H9 (cell line): ENCODE measurements at regions not wholly inside any gene's neighbourhood (a gene's known extent, or its start where the extent isn't known, plus 50 kb on each side); places are given as distances from the start of the nearest gene placed in this dataset.

Experiments used
- DNase-seq: peaks from one replicate; pipeline ENCODE4 v3.0.0-alpha.2; 2017
- H2AFZ ChIP-seq: one replicate; pipeline ENCODE4 v1.6.1; 2013; ENCODE audit warnings: mild to moderate bottlenecking, low read length, control low read depth, moderate library complexity
- H2AK5ac ChIP-seq: 2 replicates; pipeline ENCODE4 v1.6.1; 2013; ENCODE audit warnings: low read length, control low read depth, mixed read lengths; ENCODE audit not compliant: insufficient read length
- H2BK120ac ChIP-seq: one replicate; pipeline ENCODE4 v1.6.1; 2013; ENCODE audit warnings: low read depth, mild to moderate bottlenecking, low read length, control low read depth, inconsistent platforms; ENCODE audit not compliant: poor library complexity, severe bottlenecking
- H2BK12ac ChIP-seq: 2 replicates; pipeline ENCODE4 v1.6.1; 2013; ENCODE audit warnings: low read length, control low read depth, mixed read lengths, low read depth; ENCODE audit not compliant: insufficient read length
- H2BK15ac ChIP-seq: 2 replicates; pipeline ENCODE4 v1.6.1; 2013; ENCODE audit warnings: low read depth, low read length, control low read depth
- H2BK20ac ChIP-seq: one replicate; pipeline ENCODE4 v1.6.1; 2013; ENCODE audit warnings: low read depth, mild to moderate bottlenecking, low read length, control low read depth, inconsistent platforms; ENCODE audit not compliant: poor library complexity, severe bottlenecking
- H2BK5ac ChIP-seq: 2 replicates; pipeline ENCODE4 v1.6.1; 2013; ENCODE audit warnings: low read length, control low read depth, mixed read lengths; ENCODE audit not compliant: insufficient read length
- H3K14ac ChIP-seq: 2 replicates; pipeline ENCODE4 v1.6.1; 2013; ENCODE audit warnings: low read length, control low read depth; ENCODE audit not compliant: insufficient read depth
- H3K18ac ChIP-seq: 2 replicates; pipeline ENCODE4 v1.6.1; 2013; ENCODE audit warnings: low read depth, mild to moderate bottlenecking, mixed read lengths, low read length, control low read depth; ENCODE audit not compliant: insufficient read length
- H3K23ac ChIP-seq: 2 replicates; pipeline ENCODE4 v1.6.1; 2013; ENCODE audit warnings: low read length, control low read depth, mixed read lengths, low read depth; ENCODE audit not compliant: insufficient read length
- H3K23me2 ChIP-seq: 2 replicates; pipeline ENCODE4 v1.6.1; 2013; ENCODE audit warnings: low read depth, mild to moderate bottlenecking, mixed read lengths, low read length, control low read depth; ENCODE audit not compliant: insufficient read length, poor library complexity, severe bottlenecking
- H3K27ac ChIP-seq: 2 replicates; pipeline ENCODE4 v1.5.1; 2013; ENCODE audit warnings: low read length, control low read depth, mixed read lengths, low read depth; ENCODE audit not compliant: insufficient read length
- H3K27me3 ChIP-seq: 2 replicates; pipeline ENCODE4 v1.6.1; 2013; ENCODE audit warnings: low read length, control low read depth, inconsistent platforms; ENCODE audit not compliant: insufficient read depth
- H3K4ac ChIP-seq: 2 replicates; pipeline ENCODE4 v1.6.1; 2013; ENCODE audit warnings: low read depth, mild to moderate bottlenecking, control low read depth, inconsistent platforms, low read length, moderate library complexity
- H3K4me1 ChIP-seq: 2 replicates; pipeline ENCODE4 v1.6.1; 2013; ENCODE audit warnings: low read length, control low read depth, inconsistent platforms; ENCODE audit not compliant: insufficient read depth
- H3K4me2 ChIP-seq: 2 replicates; pipeline ENCODE4 v1.6.1; 2013; ENCODE audit warnings: low read length, control low read depth, mixed read lengths; ENCODE audit not compliant: insufficient read length, insufficient read depth
- H3K56ac ChIP-seq: 2 replicates; pipeline ENCODE4 v1.6.1; 2013; ENCODE audit warnings: low read depth, mild to moderate bottlenecking, mixed read lengths, low read length, control low read depth; ENCODE audit not compliant: insufficient read length
- H3K79me1 ChIP-seq: 2 replicates; pipeline ENCODE4 v1.6.1; 2013; ENCODE audit warnings: low read depth, mild to moderate bottlenecking, moderate library complexity, low read length, control low read depth, inconsistent platforms; ENCODE audit not compliant: insufficient read depth, poor library complexity, severe bottlenecking
- H3K79me2 ChIP-seq: 2 replicates; pipeline ENCODE4 v1.6.1; 2013; ENCODE audit warnings: low read length, control low read depth, inconsistent platforms; ENCODE audit not compliant: insufficient read depth
- H3K9ac ChIP-seq: 2 replicates; pipeline ENCODE4 v1.6.1; 2013; ENCODE audit warnings: low read length, control low read depth, mixed read lengths; ENCODE audit not compliant: insufficient read length; ENCODE audit errors: extremely low read depth
- H3K9me3 ChIP-seq: one replicate; pipeline ENCODE4 v1.6.1; 2013; ENCODE audit warnings: low read depth, low read length, inconsistent platforms; ENCODE audit not compliant: control insufficient read depth
- H3T11ph ChIP-seq: one replicate; pipeline ENCODE4 v1.6.1; 2013; ENCODE audit warnings: mild to moderate bottlenecking, low read length, control low read depth, inconsistent platforms
- H4K20me1 ChIP-seq: one replicate; pipeline ENCODE4 v1.6.1; 2013; ENCODE audit not compliant: control insufficient read depth, insufficient read length, insufficient read depth
- H4K5ac ChIP-seq: 2 replicates; pipeline ENCODE4 v1.6.1; 2013; ENCODE audit warnings: low read depth, mild to moderate bottlenecking, mixed read lengths, low read length, control low read depth; ENCODE audit not compliant: insufficient read length
- H4K8ac ChIP-seq: replicated peaks from 2 replicates; pipeline ENCODE4 v1.6.1; 2013; ENCODE audit warnings: low read length, control low read depth, mixed read lengths, low read depth; ENCODE audit not compliant: insufficient read length
- H4K91ac ChIP-seq: 2 replicates; pipeline ENCODE4 v1.6.1; 2013; ENCODE audit warnings: low read depth, mild to moderate bottlenecking, moderate library complexity, mixed read lengths, low read length, control low read depth; ENCODE audit not compliant: insufficient read length
- H3K27ac Mint-ChIP-seq, 3 experiments: 2 replicates in 2 of 3; 3 replicates in 1 of 3; pipeline ENCODE4 v1.8.0; 2020 to 2021; ENCODE audit warnings: mixed read lengths in 3 of 3, mild to moderate bottlenecking in 1 of 3, moderate library complexity in 1 of 3
- H3K27me3 Mint-ChIP-seq: 2 replicates; pipeline ENCODE4 v1.8.0; 2021; ENCODE audit warnings: low read depth, mild to moderate bottlenecking, moderate library complexity, mixed read lengths
- H3K36me3 Mint-ChIP-seq, 3 experiments: 2 replicates in 2 of 3; 3 replicates in 1 of 3; pipeline ENCODE4 v1.8.0; 2020 to 2021; ENCODE audit warnings: low read depth in 3 of 3, mixed read lengths in 3 of 3; ENCODE audit not compliant: insufficient read depth in 1 of 3
- H3K4me1 Mint-ChIP-seq, 2 experiments: 2 replicates each; pipeline ENCODE4 v1.8.0; 2020; ENCODE audit warnings: mixed read lengths in 2 of 2
- H3K4me3 Mint-ChIP-seq, 2 experiments: 2 replicates in 1 of 2; 3 replicates in 1 of 2; pipeline ENCODE4 v1.8.0; 2020 to 2021; ENCODE audit warnings: mild to moderate bottlenecking in 2 of 2, mixed read lengths in 2 of 2, moderate library complexity in 1 of 2
- H3K9me3 Mint-ChIP-seq, 2 experiments: 2 replicates in 1 of 2; 3 replicates in 1 of 2; pipeline ENCODE4 v1.8.0; 2020; ENCODE audit warnings: mild to moderate bottlenecking in 2 of 2, mixed read lengths in 2 of 2, moderate library complexity in 1 of 2
- WGBS: extraction: QIAGEN DNeasy Blood & Tissue Kit; methylation state at CpG from one replicate; pipeline ENCODE4 v1.1.7; 2013; ENCODE audit warnings: missing lambda C conversion rate, low lambda C conversion rate, mixed read lengths; ENCODE audit not compliant: insufficient read length; ENCODE audit errors: extremely low coverage; 5-methylcytosine and 5-hydroxymethylcytosine counted together
- TF ChIP-seq, protein P1 (sequence below): fragments of 200-600 bp; sonication (generic); conservative IDR thresholded peaks from 3 replicates; pipeline ENCODE4 v1.8.0; 2021; ENCODE audit warnings: antibody characterized with exemption, mild to moderate bottlenecking

DNA sequence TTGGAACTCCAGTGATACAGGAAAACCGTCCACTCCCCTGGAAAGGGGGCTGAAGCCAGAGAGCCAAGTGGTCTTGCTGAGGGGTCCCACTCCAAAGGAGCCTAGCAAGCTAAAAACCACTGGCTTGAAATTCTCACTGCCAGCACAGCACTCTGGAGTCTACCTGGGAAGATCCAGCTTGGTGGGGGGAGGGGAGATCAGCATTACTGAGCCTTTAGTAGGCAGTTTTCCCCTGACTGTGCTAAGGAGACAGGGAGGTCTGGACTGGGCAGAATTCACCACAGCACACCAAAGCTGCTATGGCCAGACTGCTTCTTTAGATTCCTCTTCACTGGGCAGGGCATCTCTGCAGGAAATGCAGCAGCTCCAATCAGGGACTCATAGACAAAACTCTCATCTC is 510.7 kb upstream of the LRRTM1 start:
- H3K79me1 ChIP-seq = no peaks in the 10 kb centered on the region
- no peaks in the 10 kb centered on the region; the same call in 1 of the 2 replicates for H3K4me1 ChIP-seq
- no peak overlapping the region for H2BK20ac ChIP-seq
- H3K18ac ChIP-seq = no peak overlapping the region
- H3K4me2 ChIP-seq = no peak overlapping the region
- no peak overlapping the region for H3K4ac ChIP-seq
- H3K9me3 ChIP-seq = no peaks in the 10 kb centered on the region
- no peaks in the 10 kb centered on the region for H3K23me2 ChIP-seq
- no peak overlapping the region for H2BK12ac ChIP-seq
- H3K56ac ChIP-seq = no peak overlapping the region
- H2BK5ac ChIP-seq = no peak overlapping the region
- H2BK15ac ChIP-seq = no peak overlapping the region
- no peak overlapping the region for H4K5ac ChIP-seq
- Mint-ChIP-seq H3K27ac (peak overlapping the region in 1 of 3 experiments; percentile 53; a peak in 3 of 7 replicates), H3K27me3 (no peaks in the 10 kb centered on the region), H3K4me3 (no peak overlapping the region), H3K9me3 (peaks cover 14 to 19% of the 10 kb centered on the region in 2 experiments; a peak in 4 of 5 replicates), H3K36me3 (peaks cover 0 to 14% (median 0%) of the 10 kb centered on the region in 3 experiments; a peak in 5 of 7 replicates), H3K4me1 (peaks cover 3 to 5% of the 10 kb centered on the region in 2 experiments; a peak in 2 of 4 replicates)
- no peak overlapping the region for H3K9ac ChIP-seq
- no peak overlapping the region for H4K8ac ChIP-seq
- H2BK120ac ChIP-seq = no peak overlapping the region
- TF ChIP-seq, protein P1, sequence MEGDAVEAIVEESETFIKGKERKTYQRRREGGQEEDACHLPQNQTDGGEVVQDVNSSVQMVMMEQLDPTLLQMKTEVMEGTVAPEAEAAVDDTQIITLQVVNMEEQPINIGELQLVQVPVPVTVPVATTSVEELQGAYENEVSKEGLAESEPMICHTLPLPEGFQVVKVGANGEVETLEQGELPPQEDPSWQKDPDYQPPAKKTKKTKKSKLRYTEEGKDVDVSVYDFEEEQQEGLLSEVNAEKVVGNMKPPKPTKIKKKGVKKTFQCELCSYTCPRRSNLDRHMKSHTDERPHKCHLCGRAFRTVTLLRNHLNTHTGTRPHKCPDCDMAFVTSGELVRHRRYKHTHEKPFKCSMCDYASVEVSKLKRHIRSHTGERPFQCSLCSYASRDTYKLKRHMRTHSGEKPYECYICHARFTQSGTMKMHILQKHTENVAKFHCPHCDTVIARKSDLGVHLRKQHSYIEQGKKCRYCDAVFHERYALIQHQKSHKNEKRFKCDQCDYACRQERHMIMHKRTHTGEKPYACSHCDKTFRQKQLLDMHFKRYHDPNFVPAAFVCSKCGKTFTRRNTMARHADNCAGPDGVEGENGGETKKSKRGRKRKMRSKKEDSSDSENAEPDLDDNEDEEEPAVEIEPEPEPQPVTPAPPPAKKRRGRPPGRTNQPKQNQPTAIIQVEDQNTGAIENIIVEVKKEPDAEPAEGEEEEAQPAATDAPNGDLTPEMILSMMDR = no peak
- no peaks in the 10 kb centered on the region for H3K27me3 ChIP-seq
- DNase-seq = no peak
- no peak overlapping the region for H3K14ac ChIP-seq
- H3K79me2 ChIP-seq = no peaks in the 10 kb centered on the region
- no peak overlapping the region for H2AFZ ChIP-seq
- no CpG with 5 or more reads among the region's 1 CpG for WGBS
- H3T11ph ChIP-seq = no peak overlapping the region
- no peak overlapping the region for H4K91ac ChIP-seq
- no peaks in the 10 kb centered on the region for H4K20me1 ChIP-seq
- no peak overlapping the region for H2AK5ac ChIP-seq
- H3K23ac ChIP-seq = no peak overlapping the region
- H3K27ac ChIP-seq = no peak overlapping the region
